Stromal cell of bone marrow (primary cell): ENCODE measurements at regions not wholly inside any gene's neighbourhood (a gene's known extent, or its start where the extent isn't known, plus 50 kb on each side); places are given as distances from the start of the nearest gene placed in this dataset.
"Not testable (repeated sequence)": the region's sequence is repeated elsewhere in the genome, so short reads cannot be mapped to it uniquely, and the experiment has no call there.

Source experiments
- DNase-seq: peaks from one replicate; pipeline ENCODE4 v3.0.0-alpha.2; 2012; ENCODE audit warnings: low read depth

DNA sequence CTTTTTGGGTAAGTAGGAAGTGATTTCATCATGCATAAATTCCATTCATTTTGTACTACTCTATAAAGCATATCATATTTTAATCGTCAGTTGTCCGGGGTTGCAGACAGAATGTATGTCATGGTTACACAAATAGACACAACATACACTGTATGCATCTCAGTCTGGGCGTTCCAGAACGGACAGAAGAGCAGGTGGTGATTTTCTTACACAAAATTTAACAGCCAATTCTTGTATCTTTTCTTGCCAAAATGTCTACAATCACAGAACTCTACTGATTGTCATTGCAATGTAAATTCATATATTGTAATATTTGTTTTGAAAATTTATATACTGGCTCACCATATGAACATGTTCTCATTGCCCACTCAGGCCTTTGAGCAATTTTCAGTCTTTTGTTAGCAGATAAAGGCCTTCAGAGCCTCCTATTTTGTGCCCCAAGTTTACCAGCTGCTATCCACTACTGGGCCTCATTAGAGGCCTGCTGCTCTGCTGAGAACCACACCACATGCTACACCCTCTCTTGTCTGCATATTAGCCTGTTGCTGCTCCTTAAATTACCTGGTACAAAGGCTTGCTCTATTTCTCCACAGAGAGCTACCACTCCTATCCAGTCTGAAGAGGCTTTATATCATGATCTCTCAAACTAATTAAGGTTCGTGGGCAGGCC, 61.5 kb downstream of the PRDM13 start:
- DNase-seq = no peak

- DNase-seq = no peak
These were observed 83.5 kb downstream of the PRDM13 start for GRCh38 chr6:99689916-99690685.

- DNase-seq = not testable (repeated sequence)
These were observed 95.7 kb downstream of the PRDM13 start for GRCh38 chr6:99702287-99702686.

- DNase-seq = no peak
These were observed 102.4 kb downstream of the PRDM13 start for GRCh38 chr6:99709062-99709461.

- DNase-seq = no peak
These were observed 104.7 kb downstream of the PRDM13 start for GRCh38 chr6:99711302-99711701.

GRCh38 chr6:99711925-99712324, 105.3 kb downstream of the PRDM13 start:
- DNase-seq = no peak

- no peak for DNase-seq
These were observed 105.9 kb downstream of the PRDM13 start for GRCh38 chr6:99712519-99712918.

- DNase-seq = not testable (repeated sequence)
These were observed 115.4 kb downstream of the PRDM13 start for GRCh38 chr6:99722043-99722442.

DNA sequence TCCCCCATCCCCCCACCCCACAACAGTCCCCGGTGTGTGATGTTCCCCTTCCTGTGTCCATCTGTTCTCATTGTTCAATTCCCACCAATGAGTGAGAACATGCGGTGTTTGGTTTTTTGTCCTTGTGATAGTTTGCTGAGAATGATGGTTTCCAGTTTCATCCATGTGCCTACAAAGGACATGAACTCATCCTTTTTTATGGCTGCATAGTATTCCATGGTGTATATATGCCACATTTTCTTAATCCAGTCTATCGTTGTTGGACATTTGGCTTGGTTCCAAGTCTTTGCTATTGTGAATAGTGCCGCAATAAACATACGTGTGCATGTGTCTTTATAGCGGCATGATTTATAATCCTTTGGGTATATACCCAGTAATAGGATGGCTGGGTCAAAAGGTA, 123.6 kb downstream of the PRDM13 start:
- DNase-seq = not testable (repeated sequence)

DNA sequence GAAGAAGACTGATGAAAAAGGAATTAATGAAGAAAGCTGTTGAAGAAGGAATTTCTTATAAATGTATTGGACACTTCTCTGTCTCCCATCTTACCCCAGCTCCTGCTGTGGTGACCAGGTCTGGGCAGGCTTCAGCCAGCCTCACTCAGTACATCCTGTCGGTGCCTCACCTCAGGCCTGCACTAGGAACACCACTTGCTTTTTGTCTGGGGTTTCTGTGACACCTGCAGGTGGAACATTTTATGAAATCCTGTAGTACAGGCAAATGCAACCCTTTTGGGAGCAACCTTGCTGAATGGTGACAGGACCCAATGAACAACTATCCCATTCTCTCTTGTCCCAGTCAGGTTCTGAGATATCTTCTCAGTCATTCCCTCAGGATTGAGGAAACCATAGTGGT, 129.7 kb downstream of the PRDM13 start:
- no peak for DNase-seq

DNA sequence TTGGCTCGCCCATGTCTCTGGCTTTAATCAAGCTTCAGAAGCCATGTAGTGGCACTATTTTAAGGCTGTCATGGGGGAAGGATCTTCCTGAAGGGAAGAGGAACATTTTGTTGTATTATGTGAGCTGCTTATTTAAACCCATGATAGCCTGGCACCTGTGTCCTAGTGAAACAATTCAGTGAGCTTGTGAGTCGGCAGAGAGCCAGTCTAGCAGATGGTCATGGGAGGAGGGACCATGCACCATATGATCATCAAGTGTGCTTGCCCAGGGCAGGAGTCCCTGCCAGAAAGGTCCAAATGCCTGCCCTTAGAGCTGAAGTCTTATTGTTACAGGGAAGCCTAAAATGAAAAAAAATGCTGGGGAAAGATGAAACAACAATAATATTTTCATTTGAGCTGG, 132.9 kb downstream of the PRDM13 start:
- no peak for DNase-seq

DNA sequence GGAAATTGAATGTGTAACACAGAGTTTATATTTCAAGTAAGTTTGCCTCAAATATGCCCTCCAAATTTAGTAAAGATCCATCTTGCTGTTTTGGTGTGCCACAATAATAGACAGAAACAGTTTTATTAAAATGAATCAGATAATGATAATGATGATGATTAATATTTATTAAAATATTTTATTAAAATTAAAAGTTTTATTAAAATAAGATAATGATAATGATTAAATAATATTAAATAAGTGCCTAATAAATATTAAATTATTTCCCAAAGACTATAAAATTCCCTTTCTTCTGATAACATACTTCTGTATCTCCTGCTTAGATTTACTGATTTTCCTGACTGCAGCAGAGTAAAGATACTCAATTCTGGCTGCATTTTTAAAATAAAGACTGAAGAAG, 134.5 kb downstream of the PRDM13 start:
- DNase-seq = no peak

DNA sequence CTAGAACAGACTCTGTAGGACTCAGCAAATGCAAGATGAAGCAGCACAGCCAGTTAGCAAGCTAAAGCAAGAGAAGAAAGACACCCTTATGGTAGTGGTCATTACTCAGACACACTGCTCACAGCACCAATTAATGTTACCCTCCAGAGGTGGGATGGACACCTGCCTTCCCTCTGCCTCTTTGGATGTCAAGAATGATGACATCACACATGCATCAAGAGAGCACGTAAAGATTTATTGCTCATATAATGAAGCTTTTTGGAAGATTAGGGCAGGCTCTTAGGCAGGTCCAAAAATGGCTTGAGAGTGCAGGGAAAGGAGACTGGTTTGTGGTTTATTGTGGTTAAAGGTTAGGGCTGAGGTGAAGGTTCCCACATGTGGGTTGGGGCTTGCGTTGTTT, 137.0 kb downstream of the PRDM13 start:
- DNase-seq = no peak

GRCh38 chr6:99745651-99746050, 139.0 kb downstream of the PRDM13 start:
- DNase-seq = no peak

GRCh38 chr6:99746261-99746895, 139.7 kb downstream of the PRDM13 start:
- peak; percentile 49 for DNase-seq

DNA sequence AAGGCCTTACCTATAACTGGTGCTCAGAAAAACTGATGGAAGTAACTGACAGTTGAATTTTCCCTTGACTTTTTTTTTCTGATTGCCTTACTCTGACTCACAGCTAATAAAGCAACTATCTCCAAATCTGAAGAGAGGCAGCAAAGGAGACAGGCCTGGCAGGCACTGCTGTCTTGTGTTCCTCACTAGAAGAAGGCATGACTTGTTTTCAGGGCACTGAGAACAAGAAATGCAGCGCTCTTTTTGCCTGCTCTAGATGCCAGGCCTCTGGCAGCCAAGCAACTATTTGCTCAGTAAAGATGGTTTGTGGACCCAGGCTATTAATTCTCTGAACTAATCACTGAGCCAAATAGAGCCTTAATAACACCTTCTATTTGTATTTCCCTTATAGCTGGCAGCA, 155.1 kb downstream of the PRDM13 start:
- DNase-seq = no peak

DNA sequence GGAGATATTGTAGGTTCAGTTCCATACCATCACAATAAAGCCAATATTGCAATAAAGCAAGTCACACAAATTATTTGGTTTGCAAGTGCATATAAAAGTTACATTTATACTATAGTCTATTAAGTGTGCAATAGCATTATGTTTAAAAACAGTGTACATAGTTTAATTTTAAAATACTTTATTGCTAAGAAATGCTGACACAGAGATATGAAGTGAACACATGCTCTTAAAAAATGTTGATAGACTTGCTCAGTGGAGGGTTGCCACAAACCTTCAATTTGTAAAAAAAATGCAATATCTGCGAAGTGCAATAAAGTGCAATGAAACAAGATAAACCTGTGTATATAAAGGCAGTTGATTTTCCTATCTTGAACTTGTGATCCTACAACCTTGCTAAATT, 161.5 kb downstream of the PRDM13 start:
- DNase-seq = no peak

- DNase-seq = no peak
These were observed 173.3 kb downstream of the PRDM13 start for GRCh38 chr6:99779631-99780555.

- no peak for DNase-seq
These were observed 173.9 kb downstream of the PRDM13 start for GRCh38 chr6:99780556-99780885.

DNA sequence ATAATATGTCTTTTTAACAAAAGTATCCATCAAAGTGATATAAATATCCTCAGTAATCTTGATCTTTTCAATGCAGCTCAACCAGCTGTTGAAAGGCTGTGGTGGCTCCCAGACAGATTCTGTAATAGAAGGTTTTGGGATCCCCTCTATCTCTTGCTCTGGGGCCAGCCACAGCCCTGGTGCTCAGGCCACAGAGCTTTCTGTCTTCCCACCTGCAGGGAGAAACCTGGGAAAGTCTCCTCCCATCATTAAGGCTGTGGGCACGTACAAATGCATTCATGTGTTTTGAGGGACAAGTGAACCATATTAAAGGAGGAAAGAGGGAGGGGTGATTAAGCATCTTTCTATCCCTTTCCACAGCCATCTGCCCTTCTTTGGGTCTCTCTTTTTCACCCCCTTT, 183.1 kb downstream of the PRDM13 start:
- DNase-seq = no peak

- no peak for DNase-seq
These were observed 184.0 kb downstream of the PRDM13 start for GRCh38 chr6:99790679-99791078.

DNA sequence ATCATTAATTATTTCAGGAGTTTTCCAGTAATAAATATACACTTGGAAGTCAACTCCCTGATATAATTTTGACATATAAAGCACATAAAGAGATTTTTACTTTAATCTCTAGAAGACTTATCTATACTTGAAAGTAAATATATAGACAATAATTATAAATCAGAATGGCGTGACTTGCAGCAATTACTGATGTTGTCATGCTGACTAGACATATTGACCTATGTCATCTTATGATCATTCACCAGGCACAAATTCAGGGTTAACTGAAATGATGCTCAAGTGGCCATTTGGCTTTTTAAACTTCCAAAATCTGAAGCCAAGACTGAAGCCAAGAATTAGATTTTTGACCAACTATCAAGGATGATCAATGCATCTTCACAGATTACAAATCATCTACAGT, 192.2 kb downstream of the MCHR2 start:
- no peak for DNase-seq
